ENCODE measurements at regions not wholly inside any gene's neighbourhood (a gene's known extent, or its start where the extent isn't known, plus 50 kb on each side); places are given as distances from the start of the nearest gene placed in this dataset.

GRCh38 chr21:39105341-39105765, 77.9 kb downstream of the PSMG1 start:
- no peak for DNase-seq (ENCODE audit: low read depth in 2 of 2)

GRCh38 chr21:39104911-39105310, 78.3 kb downstream of the PSMG1 start:
- no peak for DNase-seq (ENCODE audit: low read depth in 2 of 2)

- DNase-seq (ENCODE audit: low read depth in 2 of 2), result no peak
Observed at GRCh38 chr21:39103689-39104088, 79.6 kb downstream of the PSMG1 start.

- DNase-seq (ENCODE audit: low read depth in 2 of 2), result no peak
Observed at GRCh38 chr21:39099859-39100258, 83.4 kb downstream of the PSMG1 start.

- DNase-seq (ENCODE audit: low read depth in 2 of 2), result no peak
Observed at GRCh38 chr21:39098696-39099200, 84.5 kb downstream of the PSMG1 start.

- no peak for DNase-seq (ENCODE audit: low read depth in 2 of 2)
Observed at GRCh38 chr21:39097981-39098380, 85.3 kb downstream of the PSMG1 start.

GRCh38 chr21:39097335-39097861, 85.9 kb downstream of the PSMG1 start:
- DNase-seq (ENCODE audit: low read depth in 2 of 2), result no peak

GRCh38 chr21:39096754-39097153, 86.5 kb downstream of the PSMG1 start:
- DNase-seq (ENCODE audit: low read depth in 2 of 2), result no peak

GRCh38 chr21:39095681-39096080, 87.6 kb downstream of the PSMG1 start:
- DNase-seq (ENCODE audit: low read depth in 2 of 2), result no peak

- DNase-seq (ENCODE audit: low read depth in 2 of 2), result no peak
Observed at GRCh38 chr21:39094847-39095579, 88.2 kb downstream of the PSMG1 start.

- DNase-seq (ENCODE audit: low read depth in 2 of 2), result no peak
Observed at GRCh38 chr21:39094087-39094780, 89.0 kb downstream of the PSMG1 start.

- no peak for DNase-seq (ENCODE audit: low read depth in 2 of 2)
Observed at GRCh38 chr21:39093526-39093925, 89.7 kb downstream of the PSMG1 start.

GRCh38 chr21:39088831-39089380, 94.3 kb downstream of the PSMG1 start:
- no peak for DNase-seq (ENCODE audit: low read depth in 2 of 2)

- no peak for DNase-seq (ENCODE audit: low read depth in 2 of 2)
Observed at GRCh38 chr21:39088031-39088370, 95.2 kb downstream of the PSMG1 start.

- no peak for DNase-seq (ENCODE audit: low read depth in 2 of 2)
Observed at GRCh38 chr21:39087238-39088030, 95.8 kb downstream of the PSMG1 start.

GRCh38 chr21:39086547-39086946, 96.7 kb downstream of the PSMG1 start:
- no peak for DNase-seq (ENCODE audit: low read depth in 2 of 2)

- no peak for DNase-seq (ENCODE audit: low read depth in 2 of 2)
Observed at GRCh38 chr21:39085843-39086405, 97.3 kb downstream of the PSMG1 start.

- DNase-seq (ENCODE audit: low read depth in 2 of 2), result no peak
Observed at GRCh38 chr21:39084979-39085729, 98.1 kb downstream of the PSMG1 start.

GRCh38 chr21:39084073-39084472, 99.2 kb downstream of the PSMG1 start:
- DNase-seq (ENCODE audit: low read depth in 2 of 2), result no peak

GRCh38 chr21:39083377-39084008, 99.8 kb downstream of the PSMG1 start:
- DNase-seq (ENCODE audit: low read depth in 2 of 2), result no peak

Measured in stimulated activated CD8-positive, alpha-beta memory T cell treated with anti-CD3 and anti-CD28 coated beads, Interleukin-15, amount 100 ng/mL, for 4 hours (primary cell).